Heart right ventricle (tissue), 16 donors: ENCODE measurements at regions not wholly inside any gene's neighbourhood (a gene's known extent, or its start where the extent isn't known, plus 50 kb on each side); places are given as distances from the start of the nearest gene placed in this dataset.

Experiments
- ATAC-seq, 8 donors: fragments of 200-7000 bp; cut with Tn5 transposase; one replicate each; pipeline ENCODE4 v1.9.1; 2020; ENCODE audit warnings: mild to moderate bottlenecking in 8 of 8, moderate library complexity in 8 of 8, moderate number of reproducible peaks in 1 of 8
- DNase-seq, 2 donors: peaks; one replicate each; pipeline ENCODE4 v3.0.0-alpha.2; 2020
- H3K27ac ChIP-seq, 10 donors: fragments of 200-600 bp; sonication (generic) in 2 of 10; one replicate each; pipeline versions ENCODE4 v1.5.0 to v1.8.0; 2020 to 2022; ENCODE audit warnings: mild to moderate bottlenecking in 3 of 10
- H3K27me3 ChIP-seq, 7 donors: fragments of 200-600 bp; one replicate each; pipeline ENCODE4 v1.8.0; 2021 to 2022; ENCODE audit warnings: mild to moderate bottlenecking in 2 of 7
- H3K36me3 ChIP-seq, 9 donors: fragments of 200-600 bp; sonication (generic) in 1 of 9; one replicate each; pipeline versions ENCODE4 v1.5.0 to v1.8.0; 2020 to 2022; ENCODE audit warnings: mild to moderate bottlenecking in 2 of 9
- H3K4me1 ChIP-seq, 9 donors: fragments of 200-600 bp; sonication (generic) in 1 of 9; one replicate each; pipeline versions ENCODE4 v1.5.0 to v1.8.0; 2020 to 2022; ENCODE audit warnings: mild to moderate bottlenecking in 4 of 9
- H3K4me3 ChIP-seq, 10 donors: fragments of 200-600 bp; sonication (generic) in 2 of 10; one replicate each; pipeline versions ENCODE4 v1.5.0 to v1.8.0; 2020 to 2022; ENCODE audit warnings: mild to moderate bottlenecking in 7 of 10, moderate library complexity in 2 of 10
- H3K9me3 ChIP-seq, 11 donors: fragments of 200-600 bp in 10 of 11; sonication (generic) in 2 of 11; one replicate each; pipeline versions ENCODE4 v1.5.0 to v1.8.0; 2013 to 2022; ENCODE audit warnings: mild to moderate bottlenecking in 2 of 11, control low read depth in 1 of 11, moderate library complexity in 1 of 11
- whole genome bisulfite sequencing, 2 donors: extraction: QIAGEN DNeasy Blood & Tissue Kit; methylation state at CpG; one replicate each; pipeline ENCODE4 v1.1.7; 2013; ENCODE audit warnings: inconsistent platforms in 1 of 2; 5-methylcytosine and 5-hydroxymethylcytosine counted together
- intact Hi-C, 10 donors: fragments of 100-400 bp; cut with DNase I; formaldehyde crosslinking; loops; one replicate each; pipeline versions ENCODE4 v1.11.1 to v1.14.2; 2022
- TF ChIP-seq, protein P1 (sequence below), 9 donors: fragments of 200-600 bp; sonication (generic) in 2 of 9; IDR thresholded peaks; one replicate each; pipeline versions ENCODE4 v1.5.0 to v1.8.0; 2021 to 2022; ENCODE audit warnings: antibody characterized with exemption in 9 of 9, mild to moderate bottlenecking in 5 of 9, moderate library complexity in 1 of 9
- donor health status: Arrhythmogenic right ventricular cardiomyopathy.
- donor health status: ischemic (EF 13 %, LVEDD 7.1; RV severe dilation, severe dysfunction).
- donor health status: healthy with polysubstance abuse.
- donor health status: DM: no; HTN: yes; CAD: no.
- donor health status: DM: no; HTN: no; CAD: no.
- donor health status: ischemic (EF 25% LVEDD 6.9; RV normal size, moderate dysfunction).
- donor health status: ischemic (EF 25% LVEDD 5.7; RV mildly dilated, moderate dysfunction).
- donor health status: healthy.
- donor health status: DM: yes; HTN: yes; CAD: no.
- donor health status: Ischemic cardiomyopathy.
- donor health status: ischemic (EF 35%, LVEDD 5.7; RV mildly dilated, moderate dysfunction).
- donor health status: nonischemic (EF 11% LVEDD 7.7; RV severe dilation, severe dysfunction).
- donor health status: DM: yes; HTN: yes; CAD: no.
- donor health status: PGD.
- donor health status: ischemic (EF 29% LVEDD 5.4; RV normal size, mild dysfunction).
- donor health status: nonischemic (EF 23%, LVEDD 6.1; RV moderate dilation, normal function).

DNA sequence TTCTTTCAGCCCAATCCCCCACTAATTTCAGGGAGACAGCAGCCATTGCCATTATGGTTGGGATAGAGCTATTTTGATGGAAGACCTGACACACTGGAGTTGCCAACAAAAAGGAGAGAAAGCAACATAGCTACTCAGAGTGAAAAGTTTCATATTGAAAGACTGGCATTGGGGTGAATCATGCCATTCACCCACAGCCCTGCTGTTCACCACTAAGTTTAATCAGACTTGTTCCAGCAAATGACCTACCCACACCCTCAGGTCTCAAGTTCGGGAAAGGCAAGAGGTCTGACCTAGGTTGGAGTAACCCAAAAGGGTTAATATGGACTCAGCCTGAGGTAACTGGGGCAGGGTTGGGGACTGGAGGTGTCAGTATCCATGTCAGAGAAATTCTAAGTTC lies 169.2 kb downstream of the PAWR start:
- no peak overlapping the region for H3K4me3 ChIP-seq
- no peaks in the 10 kb centered on the region for H3K36me3 ChIP-seq
- no peak overlapping the region for H3K27ac ChIP-seq
- H3K9me3 ChIP-seq, result no peaks in the 10 kb centered on the region
- ATAC-seq (no peak), DNase-seq (no peak)
- TF ChIP-seq, protein P1, sequence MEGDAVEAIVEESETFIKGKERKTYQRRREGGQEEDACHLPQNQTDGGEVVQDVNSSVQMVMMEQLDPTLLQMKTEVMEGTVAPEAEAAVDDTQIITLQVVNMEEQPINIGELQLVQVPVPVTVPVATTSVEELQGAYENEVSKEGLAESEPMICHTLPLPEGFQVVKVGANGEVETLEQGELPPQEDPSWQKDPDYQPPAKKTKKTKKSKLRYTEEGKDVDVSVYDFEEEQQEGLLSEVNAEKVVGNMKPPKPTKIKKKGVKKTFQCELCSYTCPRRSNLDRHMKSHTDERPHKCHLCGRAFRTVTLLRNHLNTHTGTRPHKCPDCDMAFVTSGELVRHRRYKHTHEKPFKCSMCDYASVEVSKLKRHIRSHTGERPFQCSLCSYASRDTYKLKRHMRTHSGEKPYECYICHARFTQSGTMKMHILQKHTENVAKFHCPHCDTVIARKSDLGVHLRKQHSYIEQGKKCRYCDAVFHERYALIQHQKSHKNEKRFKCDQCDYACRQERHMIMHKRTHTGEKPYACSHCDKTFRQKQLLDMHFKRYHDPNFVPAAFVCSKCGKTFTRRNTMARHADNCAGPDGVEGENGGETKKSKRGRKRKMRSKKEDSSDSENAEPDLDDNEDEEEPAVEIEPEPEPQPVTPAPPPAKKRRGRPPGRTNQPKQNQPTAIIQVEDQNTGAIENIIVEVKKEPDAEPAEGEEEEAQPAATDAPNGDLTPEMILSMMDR (IDR thresholded peaks at IDR 0.05), result no peak
- no peaks in the 10 kb centered on the region for H3K27me3 ChIP-seq
- 85 to 87% methylated on average over 1 of the region's 1 CpG for WGBS, 2 donors
- intact Hi-C loops, result no loop called here
- H3K4me1 ChIP-seq, result no peaks in the 10 kb centered on the region

DNA sequence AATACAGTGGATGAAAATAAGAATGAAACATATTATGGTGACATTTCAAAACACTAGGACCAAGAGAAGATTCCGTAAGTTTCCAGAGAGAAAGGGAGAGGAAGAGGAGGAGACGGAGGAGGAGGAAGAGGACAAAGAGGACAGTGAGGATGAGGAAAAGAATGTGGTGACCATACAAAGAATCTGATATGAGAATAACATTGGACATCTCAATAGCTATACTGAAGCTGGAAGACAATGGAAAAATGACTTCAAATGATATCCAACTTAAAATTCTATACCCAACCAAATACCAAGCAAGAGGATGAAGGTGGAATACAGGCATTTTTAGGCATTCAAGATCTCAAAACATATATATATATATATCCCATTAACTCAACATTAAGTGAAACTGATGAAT lies 173.4 kb downstream of the PAWR start:
- TF ChIP-seq, protein P1 (IDR thresholded peaks at IDR 0.05), result no peak
- ATAC-seq, result no peak
- H3K4me3 ChIP-seq, result no peak overlapping the region
- no peak overlapping the region for H3K27ac ChIP-seq
- no peak for DNase-seq
- H3K36me3 ChIP-seq, result no peaks in the 10 kb centered on the region
- H3K4me1 ChIP-seq, result no peaks in the 10 kb centered on the region
- intact Hi-C loops, result no loop called here
- WGBS, 2 donors, result 92 to 96% methylated on average over 2 of the region's 2 CpGs
- peaks cover 0 to 19% (median 0%) of the 10 kb centered on the region in 11 donors for H3K9me3 ChIP-seq
- H3K27me3 ChIP-seq, result no peaks in the 10 kb centered on the region

DNA sequence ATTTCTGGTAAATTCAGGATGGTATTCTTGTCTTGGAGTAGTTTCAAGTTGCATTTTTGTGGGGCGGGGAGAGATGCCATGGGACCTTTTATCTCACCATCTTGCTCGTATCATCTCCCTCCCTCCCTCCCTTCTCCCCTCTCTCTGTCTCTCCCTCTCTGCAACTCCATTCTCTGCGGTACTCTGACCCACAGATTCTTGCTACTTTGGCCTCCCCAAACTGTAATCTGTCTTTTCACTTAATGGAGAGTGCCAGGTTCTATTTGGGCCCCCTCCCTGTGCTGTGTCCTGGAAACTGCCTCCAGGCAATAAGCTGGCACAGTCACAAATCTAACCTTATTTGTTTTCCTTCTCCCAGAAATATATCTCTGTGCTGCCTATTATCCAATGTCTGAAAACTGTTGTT lies 175.2 kb downstream of the PAWR start:
- DNase-seq, result no peak
- H3K4me3 ChIP-seq, result no peak overlapping the region
- intact Hi-C loops, result no loop called here
- H3K9me3 ChIP-seq, result peaks cover 0 to 23% (median 0%) of the 10 kb centered on the region in 11 donors
- WGBS, 2 donors, result 77 to 78% methylated on average over 3 of the region's 3 CpGs
- no peaks in the 10 kb centered on the region for H3K4me1 ChIP-seq
- no peaks in the 10 kb centered on the region for H3K36me3 ChIP-seq
- no peaks in the 10 kb centered on the region for H3K27me3 ChIP-seq
- ATAC-seq, result no peak
- no peak overlapping the region for H3K27ac ChIP-seq
- TF ChIP-seq, protein P1 (IDR thresholded peaks at IDR 0.05), result no peak

DNA sequence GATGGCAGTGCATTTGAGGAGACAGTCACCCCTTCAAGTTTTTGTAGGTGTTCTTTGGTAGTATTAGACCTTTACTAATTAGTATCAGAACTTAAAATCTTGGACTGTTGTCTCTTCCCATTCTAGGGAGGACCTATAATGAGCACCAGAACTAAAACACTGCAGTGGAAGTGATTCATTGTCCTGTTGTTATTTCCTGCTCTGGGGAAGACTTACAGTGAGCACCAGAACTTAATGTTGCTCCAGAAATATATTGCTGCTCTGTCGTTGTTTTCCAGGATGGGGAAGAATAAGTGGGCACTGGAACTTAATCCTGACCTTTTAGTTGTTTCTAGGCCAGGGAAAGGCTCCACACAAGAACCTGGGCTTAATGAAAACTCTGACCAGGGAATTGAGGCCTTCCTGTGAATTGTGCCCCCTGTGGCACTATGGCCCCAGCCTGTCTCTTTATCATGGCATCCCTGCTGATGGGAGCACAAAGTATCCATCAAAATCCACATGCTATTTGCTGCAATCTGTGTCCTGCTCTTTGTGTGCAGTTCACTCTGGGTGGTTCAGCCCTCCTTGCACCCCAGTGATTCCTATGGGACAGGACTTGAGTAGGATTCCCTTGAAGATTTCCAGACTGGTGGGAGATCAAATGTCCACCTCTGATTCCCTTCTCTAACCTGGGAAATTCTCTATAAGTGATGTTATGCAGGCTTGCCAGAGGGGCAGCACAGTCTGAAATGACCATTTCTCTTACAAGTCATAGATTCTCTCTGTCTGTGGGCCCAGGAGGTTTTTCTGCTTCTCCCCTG lies 175.8 kb downstream of the PAWR start:
- no peak for ATAC-seq
- H3K27ac ChIP-seq, result no peak overlapping the region
- no peaks in the 10 kb centered on the region for H3K36me3 ChIP-seq
- TF ChIP-seq, protein P1 (IDR thresholded peaks at IDR 0.05), result no peak
- intact Hi-C loops, result no loop called here
- no peaks in the 10 kb centered on the region for H3K27me3 ChIP-seq
- DNase-seq, result no peak
- H3K4me1 ChIP-seq, result no peaks in the 10 kb centered on the region
- no peak overlapping the region for H3K4me3 ChIP-seq
- peaks cover 0 to 23% (median 0%) of the 10 kb centered on the region in 11 donors for H3K9me3 ChIP-seq
- WGBS, 2 donors, result 60 to 61% methylated on average over 1 of the region's 1 CpG
